ENCODE measurements at regions not wholly inside any gene's neighbourhood (a gene's known extent, or its start where the extent isn't known, plus 50 kb on each side); places are given as distances from the start of the nearest gene placed in this dataset.
"Not testable (repeated sequence)": the region's sequence is repeated elsewhere in the genome, so short reads cannot be mapped to it uniquely, and the experiment has no call there.

DNA sequence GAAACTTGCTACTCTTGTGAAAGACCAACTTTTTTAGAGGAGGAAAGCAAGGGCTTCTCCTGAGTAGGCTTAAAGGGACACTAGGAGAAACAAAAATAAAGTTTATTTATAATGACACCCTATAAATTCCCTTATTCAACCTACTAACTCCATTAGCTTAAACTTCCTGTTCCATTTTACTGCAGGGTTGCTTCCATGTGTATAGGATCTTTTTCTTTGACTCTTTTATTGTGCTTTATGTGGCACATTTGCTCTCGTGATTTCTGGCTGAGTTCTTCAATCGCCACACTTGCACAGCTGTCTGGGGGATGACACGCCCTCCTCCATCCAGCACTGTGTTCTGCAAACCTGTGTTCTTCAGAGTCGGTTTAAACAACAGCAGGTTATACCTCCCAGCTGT is 225.7 kb upstream of the NPVF start:
- no peak for DNase-seq (ENCODE audit: low read depth, low spot score)

- DNase-seq (ENCODE audit: low read depth, low spot score): no peak
Measured at GRCh38 chr7:25454562-25455041, 226.3 kb upstream of the NPVF start.

DNA sequence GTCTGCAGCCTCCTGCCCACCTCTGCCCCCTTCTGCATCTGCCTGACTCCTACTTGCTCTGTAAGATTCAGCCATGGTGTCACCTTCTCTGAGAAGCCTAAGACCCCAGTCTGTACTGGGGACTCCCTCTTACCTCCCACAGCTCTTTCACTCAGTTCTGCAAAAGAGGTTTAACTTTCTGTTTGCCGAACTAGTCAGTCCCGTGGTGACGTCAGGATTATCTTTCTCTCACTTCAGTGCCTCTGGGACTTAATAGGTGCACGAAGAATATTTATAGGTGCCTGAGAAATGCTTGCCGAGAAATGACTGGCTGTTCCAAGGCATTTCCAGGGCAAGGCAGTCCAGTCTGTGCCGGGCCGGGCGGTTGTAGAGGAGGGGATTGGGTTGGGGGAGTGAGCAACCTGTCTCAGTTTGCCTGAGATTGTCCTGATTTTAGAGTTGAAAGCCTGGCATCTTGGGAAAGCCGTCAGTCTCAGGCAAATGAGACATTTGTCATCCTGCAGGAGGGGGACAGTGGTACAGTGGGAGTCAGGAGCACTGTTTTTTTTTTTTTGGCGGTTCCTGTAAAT is 227.5 kb upstream of the NPVF start:
- no peak for DNase-seq (ENCODE audit: low read depth, low spot score)

DNA sequence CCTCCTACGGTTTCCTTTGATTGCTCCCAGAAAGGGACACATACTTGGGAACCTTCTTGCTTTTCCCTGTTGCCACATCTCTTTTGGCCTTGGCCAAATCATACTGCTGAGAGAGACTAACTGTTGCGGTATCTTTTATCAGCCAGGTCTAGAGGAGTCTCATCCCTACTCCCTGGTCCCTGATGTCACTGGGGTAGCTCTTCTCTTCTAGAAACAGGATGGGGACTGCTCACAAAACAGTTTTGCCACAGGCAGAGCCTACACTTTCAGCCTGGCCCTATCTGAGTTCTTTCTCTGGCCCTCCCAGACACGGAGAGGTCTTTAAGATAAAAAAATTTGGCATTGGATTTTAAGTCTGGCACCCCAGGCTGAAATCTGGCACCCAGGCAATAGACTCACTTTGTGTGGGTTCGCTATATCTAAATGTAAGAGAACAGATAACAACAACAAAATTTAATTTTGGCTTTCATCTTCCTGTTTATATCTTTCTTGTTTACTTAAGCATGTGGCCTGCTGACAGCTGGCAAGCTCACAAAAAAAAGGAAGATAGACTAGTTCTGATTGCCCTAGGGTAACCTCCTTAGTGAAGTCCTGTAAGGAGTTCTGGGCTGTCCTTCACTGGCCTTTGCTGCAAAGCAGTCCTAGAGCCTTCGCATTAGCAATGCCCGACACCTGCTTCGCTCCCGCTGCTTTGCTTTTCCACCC is 228.3 kb upstream of the NPVF start:
- no peak for DNase-seq (ENCODE audit: low read depth, low spot score)

GRCh38 chr7:25459057-25459456 is 230.8 kb upstream of the NPVF start:
- DNase-seq (ENCODE audit: low read depth, low spot score): no peak

- DNase-seq (ENCODE audit: low read depth, low spot score): no peak
Measured at GRCh38 chr7:25460433-25460832, 232.1 kb upstream of the NPVF start.

DNA sequence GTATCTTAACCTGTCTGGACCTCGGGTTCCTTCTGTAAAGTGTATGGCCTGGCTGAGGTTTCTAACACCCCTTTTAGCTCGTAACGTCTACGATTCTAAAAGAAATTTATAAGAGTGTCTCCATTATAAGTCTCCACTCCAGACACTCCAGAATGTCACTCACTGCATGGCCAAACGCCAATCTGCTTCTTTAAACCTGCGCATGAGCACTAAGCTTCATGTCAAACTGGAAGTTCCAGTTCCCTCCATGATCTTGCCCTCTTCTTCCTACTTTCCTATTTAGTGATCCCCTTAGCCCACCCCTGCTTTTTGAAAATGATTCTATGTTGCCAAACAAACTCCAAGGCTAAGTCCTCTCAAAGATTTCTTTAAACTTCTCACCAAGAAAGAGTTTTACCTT is 241.4 kb upstream of the NPVF start:
- DNase-seq (ENCODE audit: low read depth, low spot score): no peak

DNA sequence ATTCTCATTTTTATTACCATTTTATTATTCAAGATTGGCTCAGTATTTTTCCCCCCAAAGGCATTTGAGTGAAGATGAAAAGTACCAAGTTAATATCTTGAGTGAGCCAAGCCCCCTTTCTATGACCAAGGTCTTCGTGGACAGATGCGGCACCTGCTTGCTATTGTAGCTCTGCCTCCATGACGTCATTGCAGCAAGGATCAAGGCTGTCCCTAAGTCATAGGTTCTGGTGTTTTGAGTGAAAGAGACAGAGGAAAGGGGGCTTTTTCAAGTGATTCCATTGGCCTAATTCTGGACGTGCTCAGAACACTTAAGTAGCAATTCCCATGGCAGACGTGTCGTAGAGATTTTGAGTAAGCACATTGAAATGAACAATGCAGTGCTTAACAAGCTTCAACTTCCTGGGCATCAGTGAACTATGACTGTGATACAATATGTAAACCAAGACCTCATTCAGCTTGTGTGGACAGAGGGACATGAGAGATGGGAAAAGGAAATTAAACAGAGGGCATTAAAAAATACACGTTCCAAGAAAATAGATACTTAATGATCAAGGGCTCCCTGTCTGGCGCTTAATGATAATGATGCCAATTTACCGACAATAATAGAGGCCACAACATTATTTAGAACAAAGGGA is 248.7 kb upstream of the NPVF start:
- DNase-seq (ENCODE audit: low read depth, low spot score): no peak

DNA sequence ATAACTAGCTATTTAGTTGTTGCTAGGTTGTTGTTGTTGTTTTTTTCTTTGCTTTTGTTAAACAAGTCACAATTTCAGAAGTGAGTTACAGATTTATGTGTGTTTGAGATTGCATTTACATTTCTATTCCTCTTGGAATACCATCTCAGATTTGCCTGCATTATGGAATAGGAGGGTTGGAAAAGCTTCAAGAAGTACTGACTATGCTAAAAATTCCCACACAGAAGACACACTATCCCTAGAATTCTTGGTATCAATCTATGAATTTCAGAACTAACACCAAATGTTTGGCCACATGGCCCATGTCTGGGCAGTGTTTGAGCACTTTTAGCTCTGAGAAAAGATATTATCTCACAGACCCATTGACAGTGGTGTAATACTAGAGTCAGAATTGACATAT is 249.9 kb upstream of the NPVF start:
- not testable (repeated sequence) for DNase-seq (ENCODE audit: low read depth, low spot score)

- DNase-seq (ENCODE audit: low read depth, low spot score): no peak
Measured at GRCh38 chr7:25478925-25479324, 250.6 kb upstream of the NPVF start.

- DNase-seq (ENCODE audit: low read depth, low spot score): no peak
Measured at GRCh38 chr7:25481891-25482290, 253.6 kb upstream of the NPVF start.

DNA sequence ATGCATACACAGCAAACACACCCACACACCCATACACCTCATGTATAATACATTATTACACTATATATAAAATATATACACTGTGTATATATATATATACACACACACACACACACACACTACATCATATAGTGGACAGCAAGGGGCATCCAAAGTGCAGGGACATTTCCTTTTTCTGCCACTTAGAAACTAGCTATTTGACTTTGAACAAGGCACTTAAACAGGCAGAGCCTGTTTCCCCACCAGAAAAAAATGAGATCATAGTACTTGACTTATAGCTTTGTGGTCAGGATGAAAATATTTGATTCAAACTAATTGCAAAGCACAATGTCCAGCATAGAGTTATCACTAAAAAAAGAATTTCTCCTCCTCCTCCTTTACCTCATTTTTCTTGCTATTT is 254.3 kb upstream of the NPVF start:
- DNase-seq (ENCODE audit: low read depth, low spot score): no peak

- DNase-seq (ENCODE audit: low read depth, low spot score): no peak
Measured at GRCh38 chr7:25485026-25485425, 256.7 kb upstream of the NPVF start.

DNA sequence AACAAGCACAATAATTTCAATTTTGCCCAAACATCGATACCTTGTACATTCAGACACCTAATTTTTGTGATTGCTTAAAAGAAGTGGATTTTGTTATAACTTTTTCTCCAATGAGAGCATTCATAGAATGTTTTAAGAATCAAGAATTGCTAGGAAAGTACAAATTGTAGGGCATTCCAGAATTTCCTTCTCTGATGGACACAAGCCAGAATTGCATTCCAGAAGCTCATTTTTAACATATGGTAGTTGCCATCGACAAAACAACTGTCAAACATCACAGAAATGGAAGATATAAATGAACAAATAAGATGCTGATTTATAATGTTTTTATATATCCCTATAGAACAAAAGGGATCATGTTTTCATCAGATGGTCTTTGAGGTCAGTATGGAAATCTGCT is 258.4 kb upstream of the NPVF start:
- no peak for DNase-seq (ENCODE audit: low read depth, low spot score)

DNA sequence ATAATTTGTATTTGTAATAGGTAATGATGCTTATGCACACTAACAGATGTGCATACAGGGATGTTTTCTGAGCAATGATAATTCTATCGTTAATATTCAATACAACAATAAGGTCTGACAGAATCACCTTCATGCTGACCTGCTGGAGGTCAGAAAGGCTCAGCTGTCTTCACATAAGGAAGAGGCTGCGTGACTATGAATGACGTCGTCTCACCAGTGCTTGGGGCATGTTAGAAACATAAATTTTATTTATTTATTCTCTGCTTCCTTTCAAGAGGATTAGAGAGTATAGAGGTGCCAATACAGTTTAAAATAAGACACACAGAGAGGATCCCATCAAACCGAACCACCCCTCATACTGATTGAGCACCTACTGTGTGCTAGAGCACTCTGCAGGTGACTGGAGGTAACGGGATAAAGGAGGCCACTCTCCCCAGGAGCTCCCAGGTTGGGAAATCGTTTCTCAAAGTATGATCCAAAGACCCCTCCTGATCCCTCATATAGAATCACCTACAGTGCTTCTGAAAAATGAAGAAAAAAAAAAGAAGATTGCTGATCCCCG is 265.6 kb upstream of the NPVF start:
- DNase-seq (ENCODE audit: low read depth, low spot score): no peak

DNA sequence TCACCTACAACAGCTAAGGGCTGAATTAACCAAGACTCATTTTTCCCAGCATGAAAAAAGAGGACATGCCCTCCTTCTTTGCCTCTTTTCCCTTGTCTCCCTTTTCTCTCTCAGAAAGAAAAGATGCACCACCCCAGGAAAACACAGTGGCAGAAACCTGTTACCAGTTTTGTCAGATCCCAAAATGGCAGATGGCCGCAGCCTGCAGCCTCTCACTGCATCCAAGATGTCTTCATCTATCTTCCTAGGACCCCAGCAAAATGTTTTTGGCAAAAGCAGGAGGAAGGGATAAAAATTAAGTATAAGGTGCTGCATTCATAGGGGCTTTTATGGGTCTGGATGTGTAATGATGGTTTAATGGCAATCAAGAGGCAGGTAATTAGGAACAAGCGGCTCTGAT is 266.6 kb upstream of the NPVF start:
- no peak for DNase-seq (ENCODE audit: low read depth, low spot score)

DNA sequence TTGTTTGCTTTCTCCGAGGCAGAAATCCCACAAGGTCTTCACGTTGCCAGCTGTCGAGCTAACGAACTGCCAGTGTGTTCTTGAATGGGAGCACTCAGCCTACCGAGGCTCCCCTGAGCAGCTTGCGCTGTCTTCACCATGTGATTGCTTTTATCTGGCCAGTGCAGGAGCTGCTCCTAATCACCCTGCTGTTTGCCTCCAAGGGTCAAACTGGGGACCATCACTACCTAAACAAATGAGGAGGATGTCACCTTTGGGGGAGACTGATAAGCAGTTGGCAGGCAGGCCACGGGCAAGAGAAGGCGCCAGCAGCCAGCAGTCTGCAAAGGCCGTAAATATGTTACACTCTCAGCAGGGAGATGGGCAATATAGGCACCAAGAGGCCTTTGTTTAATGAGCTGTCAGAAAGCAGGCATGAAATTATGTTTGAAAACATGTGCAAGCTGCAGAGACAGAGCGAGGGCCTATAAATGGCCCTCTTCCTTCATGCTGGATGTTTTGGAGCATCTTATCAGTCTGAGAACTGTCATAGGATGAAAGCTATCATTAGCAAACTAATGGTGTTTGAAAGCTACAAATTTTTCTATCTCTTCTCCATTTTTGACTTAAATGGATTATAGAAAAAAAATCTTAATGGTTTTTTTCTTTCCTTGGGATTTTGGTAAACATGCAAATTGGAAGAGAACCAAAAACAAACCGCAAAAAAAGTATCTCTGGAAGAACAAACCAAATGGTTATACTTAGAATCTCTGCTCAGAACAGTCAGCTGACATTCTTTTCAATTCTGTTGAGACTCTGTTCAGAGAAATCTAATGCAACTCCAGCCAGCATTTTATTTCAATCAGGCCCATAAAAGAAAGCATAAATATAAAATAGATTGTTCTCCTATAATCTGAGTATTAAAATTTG is 267.3 kb upstream of the NPVF start:
- no peak for DNase-seq (ENCODE audit: low read depth, low spot score)

- no peak for DNase-seq (ENCODE audit: low read depth, low spot score)
Measured at GRCh38 chr7:25496476-25497368, 268.4 kb upstream of the NPVF start.

DNA sequence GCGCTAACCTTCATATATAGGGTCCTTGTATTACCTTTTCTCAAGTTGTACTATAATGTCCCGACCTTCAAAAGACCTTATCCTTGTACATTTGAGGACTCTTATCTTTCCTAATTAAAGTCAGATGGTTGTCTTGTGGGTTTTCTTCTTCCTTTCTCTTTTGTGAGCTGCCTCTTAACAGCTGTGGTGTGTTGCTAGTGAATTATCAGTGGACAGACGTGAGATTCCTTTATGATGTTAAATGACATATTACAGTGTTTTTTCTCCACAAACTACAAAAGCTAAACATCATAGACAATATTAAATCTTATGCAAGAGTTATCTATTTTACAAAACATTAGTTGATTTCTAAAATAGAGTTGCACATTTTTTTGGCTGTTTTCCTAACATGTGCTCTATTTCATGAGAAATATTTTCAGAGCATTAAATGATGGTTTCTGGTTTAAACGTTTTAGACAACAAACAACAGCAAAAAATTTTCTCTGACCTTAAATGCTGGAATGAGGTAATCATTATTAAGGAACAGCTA is 272.2 kb upstream of the NPVF start:
- no peak for DNase-seq (ENCODE audit: low read depth, low spot score)

- no peak for DNase-seq (ENCODE audit: low read depth, low spot score)
Measured at GRCh38 chr7:25503306-25503705, 275.0 kb upstream of the NPVF start.

Measured in activated CD4-positive, CD25-positive, alpha-beta regulatory T cell treated with anti-CD3 and anti-CD28 coated beads, Interleukin-2, amount 50 U/mL, for 16 hours (primary cell).